OCI-LY1 (cell line): ENCODE measurements at regions not wholly inside any gene's neighbourhood (a gene's known extent, or its start where the extent isn't known, plus 50 kb on each side); places are given as distances from the start of the nearest gene placed in this dataset.

Experiments
- H2AFZ ChIP-seq: fragments of 200-600 bp; sonication (generic), shearing (Covaris generic); 2 replicates; pipeline ENCODE4 v1.6.0; 2014; ENCODE audit warnings: antibody characterized with exemption, mild to moderate bottlenecking, low read length
- H3F3A ChIP-seq: fragments of 200-600 bp; sonication (generic), shearing (Covaris generic); 2 replicates; pipeline ENCODE4 v1.6.0; 2014; ENCODE audit warnings: mild to moderate bottlenecking, antibody characterized with exemption, low read length, moderate library complexity; ENCODE audit not compliant: insufficient read depth
- H3K27ac ChIP-seq: fragments of 200-600 bp; sonication (generic); 2 replicates; pipeline ENCODE4 v1.5.1; 2014; ENCODE audit warnings: low read length, mixed run types, mild to moderate bottlenecking, low read depth; ENCODE audit not compliant: poor library complexity, severe bottlenecking
- H3K27me3 ChIP-seq: fragments of 200-600 bp; sonication (generic); 2 replicates; pipeline ENCODE4 v1.6.0; 2014; ENCODE audit warnings: antibody characterized with exemption, mild to moderate bottlenecking, low read length, moderate library complexity; ENCODE audit not compliant: insufficient read depth
- H3K36me3 ChIP-seq: fragments of 200-600 bp; sonication (generic); 2 replicates; pipeline ENCODE4 v1.6.1; 2014; ENCODE audit warnings: mild to moderate bottlenecking, antibody characterized with exemption, low read length, moderate library complexity, mixed read lengths; ENCODE audit not compliant: insufficient read depth
- H3K4me1 ChIP-seq: fragments of 200-600 bp; sonication (generic); 2 replicates; pipeline ENCODE4 v1.5.1; 2014; ENCODE audit warnings: mild to moderate bottlenecking, low read length, moderate library complexity; ENCODE audit not compliant: insufficient read depth, severe bottlenecking
- H3K4me2 ChIP-seq: fragments of 200-600 bp; sonication (generic), shearing (Covaris generic); 2 replicates; pipeline ENCODE4 v1.6.1; 2014; ENCODE audit warnings: low read length
- H3K4me3 ChIP-seq: fragments of 200-600 bp; sonication (generic); 2 replicates; pipeline ENCODE4 v1.5.1; 2014; ENCODE audit warnings: low read length, low read depth, mild to moderate bottlenecking, mixed read lengths; ENCODE audit not compliant: poor library complexity, severe bottlenecking
- H3K79me2 ChIP-seq: fragments of 200-600 bp; shearing (Covaris generic); 2 replicates; pipeline ENCODE4 v1.6.1; 2016; ENCODE audit warnings: mixed run types, low read length, mixed read lengths; ENCODE audit not compliant: insufficient read depth
- H3K9ac ChIP-seq: fragments of 200-600 bp; sonication (generic), shearing (Covaris generic); 2 replicates; pipeline ENCODE4 v1.6.1; 2014; ENCODE audit warnings: mild to moderate bottlenecking, low read length, mixed read lengths
- H3K9me2 ChIP-seq: fragments of 200-600 bp; sonication (generic), shearing (Covaris generic); 2 replicates; pipeline ENCODE4 v1.6.1; 2014; ENCODE audit warnings: low read depth, mild to moderate bottlenecking, low read length, mixed read lengths
- H3K9me3 ChIP-seq: fragments of 200-600 bp; shearing (Covaris generic); 2 replicates; pipeline ENCODE4 v1.6.1; 2014; ENCODE audit warnings: low read length, mixed read lengths
- H4K20me1 ChIP-seq: fragments of 200-600 bp; sonication (generic), shearing (Covaris generic); 2 replicates; pipeline ENCODE4 v1.6.0; 2016; ENCODE audit warnings: mild to moderate bottlenecking, low read length; ENCODE audit not compliant: insufficient read depth
- EZH2 ChIP-seq: fragments of 200-600 bp; sonication (generic), shearing (Covaris generic); IDR thresholded peaks from 2 replicates; pipeline ENCODE4 v1.8.0; 2017; ENCODE audit warnings: borderline replicate concordance, mixed run types, mild to moderate bottlenecking, antibody characterized with exemption, low read length, moderate library complexity, mixed read lengths
- TF ChIP-seq, protein P1 (sequence below): fragments of 200-600 bp; sonication (generic), shearing (Covaris generic); IDR thresholded peaks from 2 replicates; pipeline ENCODE4 v1.5.1; 2017; ENCODE audit warnings: mild to moderate bottlenecking, antibody characterized with exemption, low read length, moderate library complexity, mixed read lengths

GRCh38 chr15:56804938-56805337 is 71.6 kb upstream of the ZNF280D start:
- Histone ChIP-seq H3K79me2 (no peaks in the 10 kb centered on the region), H3K9me3 (peaks cover 24% of the 10 kb centered on the region), H3K9me2 (no peaks in the 10 kb centered on the region), H2AFZ (peak overlapping the region; percentile 100), H3K4me3 (peak overlapping the region; percentile 54), H3K36me3 (no peaks in the 10 kb centered on the region; the same call in 1 of the 2 replicates), H3K4me1 (peaks cover 47% of the 10 kb centered on the region), H3F3A (0 out of 2 replicates have a peak, but pooled peaks cover 3% of the 10 kb centered on the region), H3K4me2 (peak overlapping the region; percentile 82), H3K9ac (peak overlapping the region; percentile 58), H4K20me1 (no peaks in the 10 kb centered on the region), H3K27me3 (no peaks in the 10 kb centered on the region), H3K27ac (peak overlapping the region; percentile 55)
- TF ChIP-seq, protein P1, sequence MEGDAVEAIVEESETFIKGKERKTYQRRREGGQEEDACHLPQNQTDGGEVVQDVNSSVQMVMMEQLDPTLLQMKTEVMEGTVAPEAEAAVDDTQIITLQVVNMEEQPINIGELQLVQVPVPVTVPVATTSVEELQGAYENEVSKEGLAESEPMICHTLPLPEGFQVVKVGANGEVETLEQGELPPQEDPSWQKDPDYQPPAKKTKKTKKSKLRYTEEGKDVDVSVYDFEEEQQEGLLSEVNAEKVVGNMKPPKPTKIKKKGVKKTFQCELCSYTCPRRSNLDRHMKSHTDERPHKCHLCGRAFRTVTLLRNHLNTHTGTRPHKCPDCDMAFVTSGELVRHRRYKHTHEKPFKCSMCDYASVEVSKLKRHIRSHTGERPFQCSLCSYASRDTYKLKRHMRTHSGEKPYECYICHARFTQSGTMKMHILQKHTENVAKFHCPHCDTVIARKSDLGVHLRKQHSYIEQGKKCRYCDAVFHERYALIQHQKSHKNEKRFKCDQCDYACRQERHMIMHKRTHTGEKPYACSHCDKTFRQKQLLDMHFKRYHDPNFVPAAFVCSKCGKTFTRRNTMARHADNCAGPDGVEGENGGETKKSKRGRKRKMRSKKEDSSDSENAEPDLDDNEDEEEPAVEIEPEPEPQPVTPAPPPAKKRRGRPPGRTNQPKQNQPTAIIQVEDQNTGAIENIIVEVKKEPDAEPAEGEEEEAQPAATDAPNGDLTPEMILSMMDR = peak; percentile 27
- TF ChIP-seq EZH2 = no peak

GRCh38 chr15:56804279-56804678 is 71.0 kb upstream of the ZNF280D start:
- Histone ChIP-seq H2AFZ (no peak overlapping the region), H3K27ac (peak overlapping the region; percentile 55), H3K79me2 (no peaks in the 10 kb centered on the region), H3K4me3 (no peak overlapping the region), H3K4me1 (peaks cover 51% of the 10 kb centered on the region), H3K4me2 (peak overlapping the region; percentile 30), H3K9me3 (peaks cover 17% of the 10 kb centered on the region), H3K9me2 (no peaks in the 10 kb centered on the region), H3F3A (0 out of 2 replicates have a peak, but pooled peaks cover 3% of the 10 kb centered on the region), H3K36me3 (no peaks in the 10 kb centered on the region; the same call in 1 of the 2 replicates), H3K27me3 (no peaks in the 10 kb centered on the region), H3K9ac (peak overlapping the region; percentile 45), H4K20me1 (no peaks in the 10 kb centered on the region)
- TF ChIP-seq, protein P1 = no peak
- no peak for TF ChIP-seq EZH2

GRCh38 chr15:56802161-56802560 is 68.9 kb upstream of the ZNF280D start:
- Histone ChIP-seq H4K20me1 (no peaks in the 10 kb centered on the region), H3K9me2 (no peaks in the 10 kb centered on the region), H3K9ac (no peak overlapping the region), H3K27me3 (no peaks in the 10 kb centered on the region), H3K27ac (peak overlapping the region; percentile 20), H3K79me2 (no peaks in the 10 kb centered on the region), H3F3A (no peaks in the 10 kb centered on the region), H3K4me1 (peaks cover 59% of the 10 kb centered on the region), H2AFZ (no peak overlapping the region), H3K9me3 (no peaks in the 10 kb centered on the region), H3K4me3 (no peak overlapping the region), H3K36me3 (no peaks in the 10 kb centered on the region), H3K4me2 (no peak overlapping the region)
- no peak for TF ChIP-seq EZH2
- TF ChIP-seq, protein P1 = no peak
